ENCODE measurements at regions not wholly inside any gene's neighbourhood (a gene's known extent, or its start where the extent isn't known, plus 50 kb on each side); places are given as distances from the start of the nearest gene placed in this dataset.
A peak's percentile ranks its signal among the peaks of the same experiment; 100 is the strongest.

- no peak for DNase-seq
Observed at GRCh38 chr2:144702051-144702450, 182.1 kb upstream of the ZEB2 start.

GRCh38 chr2:144701259-144701658 is 181.3 kb upstream of the ZEB2 start:
- no peak for DNase-seq

- no peak for DNase-seq
Observed at GRCh38 chr2:144698156-144698555, 178.2 kb upstream of the ZEB2 start.

GRCh38 chr2:144695657-144696056 is 175.7 kb upstream of the ZEB2 start:
- DNase-seq: no peak

- no peak for DNase-seq
Observed at GRCh38 chr2:144694456-144694855, 174.5 kb upstream of the ZEB2 start.

GRCh38 chr2:144693179-144693578 is 173.3 kb upstream of the ZEB2 start:
- DNase-seq: no peak

GRCh38 chr2:144692661-144693060 is 172.7 kb upstream of the ZEB2 start:
- DNase-seq: no peak

GRCh38 chr2:144690771-144691170 is 170.9 kb upstream of the ZEB2 start:
- DNase-seq: no peak

GRCh38 chr2:144686518-144687215 is 166.7 kb upstream of the ZEB2 start:
- peak in 1 of 58 donors; percentile 15 for DNase-seq

- no peak for DNase-seq
Observed at GRCh38 chr2:144683966-144684365, 164.0 kb upstream of the ZEB2 start.

GRCh38 chr2:144683107-144683753 is 163.3 kb upstream of the ZEB2 start:
- DNase-seq: peak in 1 of 58 donors; percentile 30

- DNase-seq: no peak
Observed at GRCh38 chr2:144682248-144682647, 162.3 kb upstream of the ZEB2 start.

- no peak for DNase-seq
Observed at GRCh38 chr2:144681389-144681788, 161.5 kb upstream of the ZEB2 start.

GRCh38 chr2:144679942-144680341 is 160.0 kb upstream of the ZEB2 start:
- no peak for DNase-seq

GRCh38 chr2:144678736-144679135 is 158.8 kb upstream of the ZEB2 start:
- DNase-seq: no peak

- no peak for DNase-seq
Observed at GRCh38 chr2:144675731-144676130, 155.8 kb upstream of the ZEB2 start.

- no peak for DNase-seq
Observed at GRCh38 chr2:144675331-144675730, 155.4 kb upstream of the ZEB2 start.

- no peak for DNase-seq
Observed at GRCh38 chr2:144674071-144674470, 154.2 kb upstream of the ZEB2 start.

GRCh38 chr2:144673456-144673855 is 153.5 kb upstream of the ZEB2 start:
- no peak for DNase-seq

- DNase-seq: no peak
Observed at GRCh38 chr2:144671695-144672455, 152.0 kb upstream of the ZEB2 start.

- DNase-seq: no peak
Observed at GRCh38 chr2:144670738-144671137, 150.8 kb upstream of the ZEB2 start.

GRCh38 chr2:144670080-144670479 is 150.2 kb upstream of the ZEB2 start:
- no peak for DNase-seq

Measured in anterior cingulate cortex (tissue), 58 donors.